H1 (cell line): ENCODE measurements at regions not wholly inside any gene's neighbourhood (a gene's known extent, or its start where the extent isn't known, plus 50 kb on each side); places are given as distances from the start of the nearest gene placed in this dataset.

ENCODE experiments used
- CTCF ChIA-PET: fragments of 300-600 bp; sonication (Branson Sonifier 250); formaldehyde crosslinking; loops from one replicate; lab custom pipeline; 2021; ENCODE audit not compliant: partially characterized antibody; lab: Charles Lee
- POLR2A ChIA-PET: fragments of 300-600 bp; sonication (Branson Sonifier 250); formaldehyde crosslinking; loops from one replicate; lab custom pipeline; 2021; ENCODE audit warnings: inconsistent platforms; ENCODE audit not compliant: partially characterized antibody; lab: Charles Lee
- DNase-seq, 2 experiments: peaks; one replicate each; pipeline versions ENCODE4 v3.0.0 to v3.0.0-alpha.2; 2010 to 2022; ENCODE audit warnings: low spot score in 2 of 2, low read depth in 1 of 2, mixed read lengths in 1 of 2
- FAIRE-seq: peaks from 2 replicates; lab custom pipeline; 2011; peaks lifted over from hg19 to GRCh38; lab: Jason Lieb, UNC
- H2AFZ ChIP-seq: 2 replicates; pipeline ENCODE4 v1.8.1; 2012; ENCODE audit warnings: low read length, inconsistent platforms
- H2AK5ac ChIP-seq: 2 replicates; pipeline ENCODE4 v1.6.1; 2013; ENCODE audit warnings: low read depth, low read length
- H2BK120ac ChIP-seq: replicated peaks from 2 replicates; pipeline ENCODE3; 2013; ENCODE audit warnings: low read depth, low read length, inconsistent platforms
- H2BK12ac ChIP-seq: 2 replicates; pipeline ENCODE4 v1.6.1; 2013; ENCODE audit warnings: low read depth, low read length
- H2BK15ac ChIP-seq: 2 replicates; pipeline ENCODE4 v1.6.1; 2013; ENCODE audit warnings: low read length
- H2BK20ac ChIP-seq: 2 replicates; pipeline ENCODE4 v1.6.1; 2013; ENCODE audit warnings: low read length
- H2BK5ac ChIP-seq: 2 replicates; pipeline ENCODE4 v1.6.1; 2013; ENCODE audit warnings: low read depth, low read length
- H3K14ac ChIP-seq: 2 replicates; pipeline ENCODE4 v1.6.1; 2013; ENCODE audit warnings: inconsistent platforms; ENCODE audit not compliant: insufficient read length
- H3K18ac ChIP-seq: 2 replicates; pipeline ENCODE4 v1.6.1; 2013; ENCODE audit warnings: low read length; ENCODE audit errors: extremely low read depth
- H3K23ac ChIP-seq: 2 replicates; pipeline ENCODE4 v1.6.1; 2013; ENCODE audit warnings: inconsistent platforms; ENCODE audit not compliant: insufficient read length
- H3K23me2 ChIP-seq: 2 replicates; pipeline ENCODE4 v1.6.1; 2013; ENCODE audit warnings: low read depth, low read length
- H3K27ac ChIP-seq: 2 replicates; pipeline ENCODE4 v1.6.1; 2011; ENCODE audit warnings: low read depth, low read length, inconsistent platforms
- H3K27me3 ChIP-seq, 4 experiments: replicated peaks in 1 of 4; 1 replicate in 1 of 4; 2 replicates in 3 of 4; pipeline versions ENCODE4 v1.6.1 to v1.8.1; 2011 to 2013; ENCODE audit warnings: low read length in 3 of 4, mild to moderate bottlenecking in 3 of 4, inconsistent platforms in 2 of 4, mixed read lengths in 2 of 4, moderate library complexity in 1 of 4; ENCODE audit not compliant: control insufficient read depth in 3 of 4, insufficient read depth in 3 of 4; ENCODE audit errors: extremely low read depth in 1 of 4
- H3K36me3 ChIP-seq, 4 experiments: 2 replicates each; pipeline versions ENCODE4 v1.6.1 to v1.8.1; 2011 to 2013; ENCODE audit warnings: mild to moderate bottlenecking in 4 of 4, low read length in 3 of 4, moderate library complexity in 2 of 4, control low read depth in 1 of 4, inconsistent platforms in 1 of 4; ENCODE audit not compliant: insufficient read depth in 4 of 4, control insufficient read depth in 2 of 4
- H3K4ac ChIP-seq: replicated peaks from 2 replicates; pipeline ENCODE3; 2013; ENCODE audit warnings: low read length, low read depth, mixed read lengths, inconsistent platforms; ENCODE audit not compliant: insufficient read length
- H3K4me1 ChIP-seq, 4 experiments: replicated peaks in 1 of 4; 1 replicate in 1 of 4; 2 replicates in 3 of 4; pipeline versions ENCODE4 v1.6.1 to v1.8.1; 2011 to 2013; ENCODE audit warnings: low read length in 3 of 4, inconsistent platforms in 2 of 4, mixed read lengths in 1 of 4; ENCODE audit not compliant: insufficient read depth in 4 of 4, control insufficient read depth in 3 of 4
- H3K4me2 ChIP-seq, 2 experiments: 2 replicates each; pipeline versions ENCODE4 v1.6.1 to v1.8.1; 2011 to 2013; ENCODE audit warnings: low read depth in 2 of 2, low read length in 2 of 2, control low read depth in 1 of 2, inconsistent platforms in 1 of 2, mild to moderate bottlenecking in 1 of 2; ENCODE audit not compliant: insufficient read depth in 1 of 2
- H3K4me3 ChIP-seq, 4 experiments: fragments of 200-600, 300-600 bp in 1 of 4; sonication (generic), shearing (Covaris generic), sonication (Bioruptor Twin) in 1 of 4; 2 replicates each; pipeline versions ENCODE4 v1.5.1 to v1.8.1; 2011 to 2016; ENCODE audit warnings: low read length in 4 of 4, low read depth in 3 of 4, control low read depth in 2 of 4, inconsistent platforms in 2 of 4, mild to moderate bottlenecking in 2 of 4, mixed read lengths in 1 of 4, moderate library complexity in 1 of 4; ENCODE audit not compliant: insufficient read depth in 2 of 4; ENCODE audit errors: extremely low read depth in 1 of 4
- H3K56ac ChIP-seq: replicated peaks from 2 replicates; pipeline ENCODE3; 2013; ENCODE audit warnings: low read depth, mild to moderate bottlenecking, mixed read lengths, low read length, inconsistent platforms; ENCODE audit not compliant: insufficient read length
- H3K79me1 ChIP-seq: 2 replicates; pipeline ENCODE4 v1.6.1; 2013; ENCODE audit warnings: low read depth, low read length, control low read depth
- H3K79me2 ChIP-seq, 2 experiments: 2 replicates each; pipeline versions ENCODE4 v1.6.1 to v1.8.1; 2012 to 2013; ENCODE audit warnings: low read length in 2 of 2, mild to moderate bottlenecking in 2 of 2, inconsistent platforms in 1 of 2; ENCODE audit not compliant: insufficient read depth in 2 of 2, control insufficient read depth in 1 of 2
- H3K9ac ChIP-seq, 4 experiments: replicated peaks in 1 of 4; 1 replicate in 1 of 4; 2 replicates in 3 of 4; pipeline versions ENCODE4 v1.6.1 to v1.8.1; 2011 to 2013; ENCODE audit warnings: low read depth in 3 of 4, low read length in 3 of 4, control low read depth in 2 of 4, mild to moderate bottlenecking in 2 of 4, moderate library complexity in 2 of 4, inconsistent platforms in 1 of 4; ENCODE audit errors: extremely low read depth in 1 of 4
- H3K9me3 ChIP-seq, 2 experiments: 2 replicates each; pipeline versions ENCODE4 v1.6.1 to v1.8.1; 2012 to 2013; ENCODE audit warnings: mild to moderate bottlenecking in 2 of 2, moderate library complexity in 2 of 2, control low read depth in 1 of 2, inconsistent platforms in 1 of 2, low read depth in 1 of 2, low read length in 1 of 2, mixed read lengths in 1 of 2; ENCODE audit not compliant: insufficient read depth in 2 of 2
- H4K20me1 ChIP-seq, 2 experiments: replicated peaks in 1 of 2; 2 replicates each; pipeline versions ENCODE3 to v1.8.1; 2011 to 2013; ENCODE audit warnings: inconsistent platforms in 2 of 2, low read length in 2 of 2, mild to moderate bottlenecking in 1 of 2; ENCODE audit not compliant: insufficient read depth in 2 of 2, control insufficient read depth in 1 of 2
- H4K5ac ChIP-seq: 2 replicates; pipeline ENCODE4 v1.6.1; 2013; ENCODE audit warnings: low read length, low read depth, mixed read lengths, inconsistent platforms; ENCODE audit not compliant: insufficient read length
- H4K8ac ChIP-seq: 2 replicates; pipeline ENCODE4 v1.8.0; 2013; ENCODE audit warnings: mild to moderate bottlenecking, moderate library complexity, low read length, inconsistent platforms; ENCODE audit not compliant: insufficient read depth; ENCODE audit errors: extremely low read depth
- H4K91ac ChIP-seq: replicated peaks from 2 replicates; pipeline ENCODE3; 2013; ENCODE audit warnings: low read length, mixed read lengths, inconsistent platforms; ENCODE audit not compliant: insufficient read length
- HDAC6 ChIP-seq: IDR thresholded peaks from one replicate; pipeline ENCODE4 v1.7.1; 2012; ENCODE audit warnings: low read depth, mild to moderate bottlenecking, inconsistent platforms, low read length, moderate library complexity
- SP4 ChIP-seq: IDR thresholded peaks from 2 replicates; pipeline ENCODE4 v1.6.1; 2012; ENCODE audit warnings: low read length, inconsistent platforms
- WGBS, 2 experiments: shearing (Covaris generic) in 1 of 2; methylation state at CpG; one replicate each; pipeline versions ENCODE4 v1.1.6 to v1.1.7; 2013 to 2015; ENCODE audit warnings: low lambda C conversion rate in 2 of 2, mixed read lengths in 2 of 2, inconsistent platforms in 1 of 2, low coverage in 1 of 2, missing lambda C conversion rate in 1 of 2; ENCODE audit not compliant: insufficient replicate concordance in 2 of 2, insufficient coverage in 1 of 2, insufficient read length in 1 of 2; ENCODE audit errors: extremely low coverage in 1 of 2, missing lambda C conversion rate in 1 of 2; 5-methylcytosine and 5-hydroxymethylcytosine counted together

DNA sequence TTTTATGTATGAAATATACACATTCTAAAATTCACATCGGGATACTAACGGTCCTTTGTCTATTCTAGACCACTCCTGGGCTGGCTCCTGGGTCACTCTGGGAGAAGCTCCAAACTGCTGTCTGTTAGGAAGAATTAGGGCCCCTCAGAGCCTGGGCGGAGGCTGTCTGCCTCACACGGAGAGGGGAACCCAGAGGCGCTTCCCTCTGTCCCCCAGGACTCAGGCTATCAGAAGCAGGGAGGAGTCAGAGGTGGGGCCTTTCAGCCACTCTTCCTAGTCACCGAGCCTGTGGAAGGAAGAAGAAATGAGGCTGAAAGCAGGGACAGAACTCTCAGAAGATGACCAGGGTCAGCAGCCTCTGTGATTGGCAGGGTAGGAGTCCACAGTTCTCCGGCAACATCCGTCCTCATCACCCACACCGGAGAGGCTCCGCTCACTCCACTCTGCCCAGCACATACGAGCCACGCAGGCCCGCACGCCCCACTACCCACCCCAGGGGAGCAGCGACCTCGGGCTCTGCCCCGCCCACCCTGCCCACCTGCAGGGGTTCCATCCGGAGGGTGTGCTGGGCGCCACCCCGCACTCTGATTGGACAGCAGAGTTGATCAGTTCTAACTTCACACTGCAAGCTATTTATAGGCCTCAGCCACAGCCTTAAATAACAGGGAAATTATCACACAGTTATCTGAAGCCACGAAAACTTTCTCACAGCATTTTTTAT lies 182.1 kb upstream of the AFDN start:
- Histone ChIP-seq H3K23me2 (no peaks in the 10 kb centered on the region; the same call in 1 of the 2 replicates), H3K56ac (no peak overlapping the region), H3K4me1 (peaks cover 0 to 13% (median 8%) of the 10 kb centered on the region in 4 experiments; a peak in 5 of 7 replicates), H2BK12ac (no peak overlapping the region), H3K27ac (no peak overlapping the region), H2BK120ac (no peak overlapping the region), H4K8ac (no peak overlapping the region), H3K4ac (peak overlapping the region; percentile 7), H2AFZ (peak overlapping the region; percentile 76; the same call in 1 of the 2 replicates), H3K18ac (no peak overlapping the region), H2AK5ac (no peak overlapping the region), H2BK20ac (no peak overlapping the region), H3K79me1 (no peaks in the 10 kb centered on the region), H3K14ac (no peak overlapping the region), H3K23ac (no peak overlapping the region), H3K9me3 (no peaks in the 10 kb centered on the region), H3K9ac (no peak overlapping the region), H3K4me3 (no peak overlapping the region), H2BK15ac (no peak overlapping the region), H2BK5ac (no peak overlapping the region), H4K20me1 (no peaks in the 10 kb centered on the region), H4K5ac (no peak overlapping the region), H4K91ac (no peak overlapping the region), H3K4me2 (peak overlapping the region in 1 of 2 experiments; percentile 7; a peak in 1 of 4 replicates), H3K36me3 (no peaks in the 10 kb centered on the region), H3K79me2 (no peaks in the 10 kb centered on the region), H3K27me3 (no peaks in the 10 kb centered on the region)
- DNase-seq (no peak), FAIRE-seq (no peak)
- ChIA-PET CTCF (interaction anchor here (0.7 kb wide), 1 partner anchor 414 kb away, joined by 3 read pairs; no protein-coding TSS in a partner anchor), POLR2A (no interaction called here)
- WGBS, 2 experiments = 85% methylated on average over 21 of the region's 21 CpGs; no CpG with 5 or more reads in 1 of the 2 experiments
- no peak for TF ChIP-seq HDAC6
- no peak for TF ChIP-seq SP4
